Thyroid gland (tissue), 4 donors: ENCODE measurements at regions not wholly inside any gene's neighbourhood (a gene's known extent, or its start where the extent isn't known, plus 50 kb on each side); places are given as distances from the start of the nearest gene placed in this dataset.

Source experiments
- DNase-seq, 2 donors: peaks; one replicate each; pipeline ENCODE4 v3.0.0-alpha.2; 2019
- H3K27ac ChIP-seq, 3 donors: fragments of 200-600 bp; sonication (generic); 1 replicate in 2 of 3; 2 replicates in 1 of 3; pipeline ENCODE4 v1.5.1; 2016 to 2019; ENCODE audit warnings: mild to moderate bottlenecking in 1 of 3, moderate library complexity in 1 of 3
- H3K27me3 ChIP-seq: fragments of 200-600 bp; sonication (generic); one replicate; pipeline ENCODE4 v1.5.1; 2019
- H3K36me3 ChIP-seq, 2 donors: fragments of 200-600 bp; sonication (generic); one replicate each; pipeline ENCODE4 v1.5.1; 2016 to 2019
- H3K4me1 ChIP-seq, 2 donors: fragments of 200-600 bp; sonication (generic); one replicate each; pipeline ENCODE4 v1.5.1; 2017 to 2019
- H3K4me3 ChIP-seq, 3 donors: fragments of 200-600 bp; sonication (generic); replicated peaks in 1 of 3; 1 replicate in 2 of 3; 2 replicates in 1 of 3; pipeline ENCODE4 v1.5.1; 2016; ENCODE audit warnings: mild to moderate bottlenecking in 1 of 3
- H3K9me3 ChIP-seq: fragments of 200-600 bp; sonication (generic); one replicate; pipeline ENCODE4 v1.5.1; 2017
- CTCF ChIP-seq, 6 experiments: fragments of 200-600 bp in 3 of 6; fragments of 450-650 bp in 3 of 6; sonication (generic) in 3 of 6; IDR thresholded peaks; one replicate each; pipeline ENCODE4 v1.5.1; 2016 to 2019; ENCODE audit warnings: antibody characterized with exemption in 6 of 6, mild to moderate bottlenecking in 2 of 6, inconsistent platforms in 1 of 6, moderate library complexity in 1 of 6
- POLR2A ChIP-seq, 2 donors: fragments of 450-650 bp; IDR thresholded peaks; one replicate each; pipeline ENCODE4 v1.6.1; 2017; ENCODE audit warnings: antibody characterized with exemption in 2 of 2, mild to moderate bottlenecking in 2 of 2, moderate library complexity in 1 of 2
- WGBS, 2 donors: methylation state at CpG; one replicate each; pipeline ENCODE4 v1.1.5; 2017; 5-methylcytosine and 5-hydroxymethylcytosine counted together
- intact Hi-C: fragments of 100-400 bp; cut with DNase I; formaldehyde crosslinking; loops from one replicate; pipeline ENCODE4 v1.15.1; 2023

GRCh38 chr2:60400462-60401246 is 152.8 kb downstream of the BCL11A start:
- H3K27ac ChIP-seq = no peak overlapping the region
- DNase-seq = no peak
- no peak overlapping the region for H3K4me3 ChIP-seq
- TF ChIP-seq CTCF (IDR thresholded peaks at IDR 0.05) (no peak), POLR2A (IDR thresholded peaks at IDR 0.05) (no peak)
- no peaks in the 10 kb centered on the region for H3K4me1 ChIP-seq
- intact Hi-C loops = no loop called here
- H3K27me3 ChIP-seq = no peaks in the 10 kb centered on the region
- no peaks in the 10 kb centered on the region for H3K36me3 ChIP-seq
- WGBS, 2 donors = 55 to 58% methylated on average over 7 of the region's 7 CpGs
- H3K9me3 ChIP-seq = no peaks in the 10 kb centered on the region

GRCh38 chr2:60394463-60394862 is 159.0 kb downstream of the BCL11A start:
- H3K4me3 ChIP-seq = no peak overlapping the region
- TF ChIP-seq POLR2A (IDR thresholded peaks at IDR 0.05) (no peak), CTCF (IDR thresholded peaks at IDR 0.05) (no peak)
- no peaks in the 10 kb centered on the region for H3K4me1 ChIP-seq
- 77 to 85% methylated on average over 2 of the region's 2 CpGs for WGBS, 2 donors
- no peak for DNase-seq
- no peak overlapping the region for H3K27ac ChIP-seq
- H3K36me3 ChIP-seq = no peaks in the 10 kb centered on the region
- H3K27me3 ChIP-seq = no peaks in the 10 kb centered on the region
- intact Hi-C loops = no loop called here
- no peaks in the 10 kb centered on the region for H3K9me3 ChIP-seq

GRCh38 chr2:60391649-60392375 is 161.6 kb downstream of the BCL11A start:
- no peak for TF ChIP-seq POLR2A (IDR thresholded peaks at IDR 0.05)
- no peak for TF ChIP-seq CTCF (IDR thresholded peaks at IDR 0.05)
- Histone ChIP-seq H3K4me1 (no peaks in the 10 kb centered on the region), H3K4me3 (no peak overlapping the region), H3K27me3 (no peaks in the 10 kb centered on the region), H3K27ac (no peak overlapping the region), H3K36me3 (no peaks in the 10 kb centered on the region), H3K9me3 (no peaks in the 10 kb centered on the region)
- intact Hi-C loops = no loop called here
- WGBS, 2 donors = 87% methylated on average over 7 of the region's 7 CpGs
- DNase-seq = no peak

- Histone ChIP-seq H3K9me3 (no peaks in the 10 kb centered on the region), H3K27ac (no peak overlapping the region), H3K4me3 (no peak overlapping the region), H3K36me3 (no peaks in the 10 kb centered on the region), H3K4me1 (no peaks in the 10 kb centered on the region), H3K27me3 (no peaks in the 10 kb centered on the region)
- DNase-seq = no peak
- 84 to 92% methylated on average over 6 of the region's 6 CpGs for WGBS, 2 donors
- intact Hi-C loops = no loop called here
- TF ChIP-seq POLR2A (IDR thresholded peaks at IDR 0.05) = no peak
- TF ChIP-seq CTCF (IDR thresholded peaks at IDR 0.05) = no peak
These were observed 162.2 kb downstream of the BCL11A start for GRCh38 chr2:60391230-60391629.

- Histone ChIP-seq H3K27ac (no peak overlapping the region), H3K36me3 (no peaks in the 10 kb centered on the region), H3K27me3 (no peaks in the 10 kb centered on the region), H3K4me3 (no peak overlapping the region), H3K4me1 (no peaks in the 10 kb centered on the region), H3K9me3 (no peaks in the 10 kb centered on the region)
- DNase-seq = no peak
- no peak for TF ChIP-seq CTCF (IDR thresholded peaks at IDR 0.05)
- no peak for TF ChIP-seq POLR2A (IDR thresholded peaks at IDR 0.05)
- intact Hi-C loops = no loop called here
- WGBS, 2 donors = 82 to 87% methylated on average over 2 of the region's 2 CpGs
These were observed 167.0 kb downstream of the BCL11A start for GRCh38 chr2:60386436-60386835.
